Peyer's patch (tissue), 4 donors: ENCODE measurements at regions not wholly inside any gene's neighbourhood (a gene's known extent, or its start where the extent isn't known, plus 50 kb on each side); places are given as distances from the start of the nearest gene placed in this dataset.

Experiments used
- DNase-seq, 3 donors: peaks; one replicate each; pipeline ENCODE4 v3.0.0-alpha.2; 2017 to 2019
- H3K27ac ChIP-seq, 4 donors: fragments of 200-600 bp; sonication (generic); one replicate each; pipeline ENCODE4 v1.5.1; 2016 to 2019
- H3K27me3 ChIP-seq, 2 donors: fragments of 200-600 bp; sonication (generic); one replicate each; pipeline ENCODE4 v1.5.1; 2019
- H3K36me3 ChIP-seq, 3 donors: fragments of 200-600 bp; sonication (generic); one replicate each; pipeline ENCODE4 v1.5.1; 2016 to 2019
- H3K4me1 ChIP-seq, 4 donors: fragments of 200-600 bp; sonication (generic); one replicate each; pipeline ENCODE4 v1.5.1; 2016 to 2019
- H3K4me3 ChIP-seq, 4 donors: fragments of 200-600 bp; sonication (generic); 1 replicate in 3 of 4; 2 replicates in 1 of 4; pipeline ENCODE4 v1.5.1; 2016 to 2019; ENCODE audit warnings: mild to moderate bottlenecking in 1 of 4
- H3K9me3 ChIP-seq, 4 donors: fragments of 200-600 bp; sonication (generic); one replicate each; pipeline ENCODE4 v1.5.1; 2016 to 2019; ENCODE audit warnings: mild to moderate bottlenecking in 1 of 4
- POLR2A ChIP-seq, 2 donors: fragments of 450-650 bp; IDR thresholded peaks; one replicate each; pipeline ENCODE4 v1.5.1; 2017; ENCODE audit warnings: antibody characterized with exemption in 2 of 2, mild to moderate bottlenecking in 2 of 2, moderate library complexity in 2 of 2
- TF ChIP-seq, protein P1 (sequence below), 6 experiments: fragments of 450-650 bp in 4 of 6; fragments of 200-600 bp in 2 of 6; sonication (generic) in 1 of 6; IDR thresholded peaks; one replicate each; pipeline ENCODE4 v1.5.1; 2017 to 2019; ENCODE audit warnings: antibody characterized with exemption in 6 of 6, mild to moderate bottlenecking in 3 of 6, moderate library complexity in 1 of 6

DNA sequence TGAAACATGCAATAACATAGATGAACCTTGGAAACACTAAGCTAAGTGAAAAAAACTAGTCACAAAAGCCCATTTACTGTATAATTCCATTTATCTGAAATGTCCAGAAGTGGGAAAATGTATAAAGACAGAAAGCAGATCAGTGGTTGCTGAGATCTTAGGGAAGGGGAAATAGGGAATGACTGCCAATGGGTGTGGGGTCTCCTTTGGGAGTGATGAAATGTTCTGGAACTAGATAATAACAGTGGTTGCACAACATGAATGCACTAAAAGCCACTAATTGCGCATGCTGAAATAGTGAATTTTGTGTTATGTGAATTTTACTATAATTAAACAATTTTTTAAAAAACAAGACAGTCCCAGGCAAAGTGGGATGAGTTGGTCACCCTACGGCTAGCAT is 472.8 kb downstream of the CCDC171 start:
- no peak overlapping the region for H3K27ac ChIP-seq
- H3K27me3 ChIP-seq = no peaks in the 10 kb centered on the region
- H3K9me3 ChIP-seq = no peaks in the 10 kb centered on the region
- no peaks in the 10 kb centered on the region for H3K4me1 ChIP-seq
- no peak overlapping the region for H3K4me3 ChIP-seq
- H3K36me3 ChIP-seq = no peaks in the 10 kb centered on the region
- DNase-seq = no peak
- no peak for TF ChIP-seq POLR2A (IDR thresholded peaks at IDR 0.05)

DNA sequence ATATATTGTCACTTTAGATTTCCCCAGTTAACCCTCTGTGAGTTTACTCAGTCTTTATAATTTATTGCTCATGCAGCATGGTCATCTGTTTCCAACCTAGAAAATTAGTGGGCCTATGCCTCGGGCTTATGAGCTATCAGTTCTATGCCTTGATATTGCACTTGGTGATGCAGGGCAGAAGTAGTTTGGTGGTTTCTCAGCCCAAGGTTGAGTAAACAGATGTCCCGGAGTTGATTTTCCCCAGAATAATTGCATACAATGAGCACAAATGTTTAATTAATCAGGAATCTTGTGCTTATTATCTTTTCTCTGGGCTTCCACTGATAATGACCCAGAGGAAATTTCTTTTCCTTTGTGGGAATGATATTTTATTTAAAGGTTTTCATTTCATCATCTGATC is 474.0 kb downstream of the CCDC171 start:
- H3K27me3 ChIP-seq = no peaks in the 10 kb centered on the region
- H3K27ac ChIP-seq = no peak overlapping the region
- H3K36me3 ChIP-seq = no peaks in the 10 kb centered on the region
- no peak for DNase-seq
- H3K9me3 ChIP-seq = no peaks in the 10 kb centered on the region
- TF ChIP-seq, protein P1, sequence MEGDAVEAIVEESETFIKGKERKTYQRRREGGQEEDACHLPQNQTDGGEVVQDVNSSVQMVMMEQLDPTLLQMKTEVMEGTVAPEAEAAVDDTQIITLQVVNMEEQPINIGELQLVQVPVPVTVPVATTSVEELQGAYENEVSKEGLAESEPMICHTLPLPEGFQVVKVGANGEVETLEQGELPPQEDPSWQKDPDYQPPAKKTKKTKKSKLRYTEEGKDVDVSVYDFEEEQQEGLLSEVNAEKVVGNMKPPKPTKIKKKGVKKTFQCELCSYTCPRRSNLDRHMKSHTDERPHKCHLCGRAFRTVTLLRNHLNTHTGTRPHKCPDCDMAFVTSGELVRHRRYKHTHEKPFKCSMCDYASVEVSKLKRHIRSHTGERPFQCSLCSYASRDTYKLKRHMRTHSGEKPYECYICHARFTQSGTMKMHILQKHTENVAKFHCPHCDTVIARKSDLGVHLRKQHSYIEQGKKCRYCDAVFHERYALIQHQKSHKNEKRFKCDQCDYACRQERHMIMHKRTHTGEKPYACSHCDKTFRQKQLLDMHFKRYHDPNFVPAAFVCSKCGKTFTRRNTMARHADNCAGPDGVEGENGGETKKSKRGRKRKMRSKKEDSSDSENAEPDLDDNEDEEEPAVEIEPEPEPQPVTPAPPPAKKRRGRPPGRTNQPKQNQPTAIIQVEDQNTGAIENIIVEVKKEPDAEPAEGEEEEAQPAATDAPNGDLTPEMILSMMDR (IDR thresholded peaks at IDR 0.05) = no peak
- TF ChIP-seq POLR2A (IDR thresholded peaks at IDR 0.05) = no peak
- no peak overlapping the region for H3K4me3 ChIP-seq
- H3K4me1 ChIP-seq = no peaks in the 10 kb centered on the region

DNA sequence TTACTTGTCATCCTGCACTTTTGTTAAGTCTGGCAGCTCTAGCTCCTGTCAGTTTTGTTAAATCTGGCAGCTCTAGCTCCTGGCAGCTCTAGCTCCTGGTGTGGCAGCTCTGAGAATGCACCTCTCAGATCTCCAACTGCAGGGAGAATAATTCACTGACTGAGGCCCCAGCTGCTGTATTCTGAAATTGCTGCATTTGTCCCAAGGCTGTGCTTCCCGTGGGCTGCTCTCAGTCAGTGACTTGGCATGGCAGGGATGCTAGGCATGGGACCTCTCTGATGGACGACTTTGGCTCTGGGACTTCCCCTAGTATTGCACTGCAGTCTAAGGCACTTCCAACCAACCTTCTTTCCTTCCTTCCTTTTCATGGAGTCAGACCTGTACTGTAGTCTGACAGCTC is 475.7 kb downstream of the CCDC171 start:
- H3K36me3 ChIP-seq = no peaks in the 10 kb centered on the region
- no peak for TF ChIP-seq POLR2A (IDR thresholded peaks at IDR 0.05)
- TF ChIP-seq, protein P1 (IDR thresholded peaks at IDR 0.05) = no peak

DNA sequence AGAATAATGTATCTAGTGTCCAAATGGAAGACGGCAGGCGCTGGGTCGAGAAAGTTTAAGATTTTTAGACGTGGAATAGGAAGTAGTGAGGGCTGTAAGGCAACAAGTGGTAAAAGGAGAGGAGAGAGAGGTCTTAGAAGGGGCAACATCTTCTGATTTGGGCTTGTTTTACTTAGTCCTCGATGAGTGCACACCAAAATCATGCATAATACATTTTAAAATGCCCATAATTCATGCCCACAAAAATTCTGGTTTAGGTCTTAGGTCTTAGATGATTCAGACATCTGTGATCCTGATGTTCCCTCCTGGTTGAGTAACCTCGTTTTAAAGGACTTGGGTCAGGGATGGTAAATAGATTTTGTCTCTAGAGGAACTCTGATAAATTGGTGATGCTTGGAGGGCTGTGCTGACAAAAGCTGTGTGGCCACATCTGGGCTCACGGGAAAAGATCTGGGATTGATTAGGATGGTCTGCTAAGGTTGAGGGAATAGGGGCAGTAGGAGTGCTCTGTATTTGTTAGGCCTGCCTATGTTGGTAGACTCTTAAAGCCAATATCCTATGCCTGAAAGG is 476.3 kb downstream of the CCDC171 start:
- Histone ChIP-seq H3K27me3 (no peaks in the 10 kb centered on the region), H3K9me3 (no peaks in the 10 kb centered on the region), H3K4me1 (no peaks in the 10 kb centered on the region), H3K4me3 (no peak overlapping the region), H3K36me3 (no peaks in the 10 kb centered on the region), H3K27ac (no peak overlapping the region)
- no peak for DNase-seq
- TF ChIP-seq POLR2A (IDR thresholded peaks at IDR 0.05) = no peak
- TF ChIP-seq, protein P1 (IDR thresholded peaks at IDR 0.05) = no peak

More for the DNA sequence above, 475.7 kb downstream of the CCDC171 start:
- DNase-seq = no peak
- Histone ChIP-seq H3K9me3 (no peaks in the 10 kb centered on the region), H3K27ac (no peak overlapping the region), H3K4me1 (no peaks in the 10 kb centered on the region), H3K27me3 (no peaks in the 10 kb centered on the region), H3K4me3 (no peak overlapping the region)

DNA sequence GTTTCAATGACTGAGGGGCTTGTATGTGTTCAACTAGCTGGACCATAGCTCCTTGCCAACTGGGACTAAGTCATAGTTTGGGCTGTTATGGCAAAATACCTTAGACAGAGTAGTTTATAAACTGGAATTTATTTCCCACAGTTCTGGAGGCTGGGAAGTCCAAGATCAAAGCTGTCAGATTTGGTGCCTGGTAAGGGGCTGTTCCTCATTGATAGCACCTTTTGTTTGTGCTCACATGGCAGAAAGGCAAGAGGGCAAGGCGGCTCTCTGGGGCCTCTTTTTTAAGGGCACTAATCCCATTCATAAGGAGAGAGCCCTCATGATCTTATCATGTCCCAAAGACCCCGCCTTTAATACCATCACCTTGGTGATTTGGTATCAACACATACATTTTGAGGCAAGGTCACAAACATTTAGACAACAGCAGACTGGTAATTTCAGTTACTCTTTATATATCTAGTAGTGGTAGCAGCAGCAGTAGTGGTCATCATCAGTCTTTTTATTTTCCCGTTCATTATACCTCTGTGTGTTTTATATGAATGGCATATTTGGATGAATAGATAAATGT is 477.0 kb downstream of the CCDC171 start:
- H3K27ac ChIP-seq = no peak overlapping the region
- no peaks in the 10 kb centered on the region for H3K36me3 ChIP-seq
- no peaks in the 10 kb centered on the region for H3K4me1 ChIP-seq
- H3K4me3 ChIP-seq = no peak overlapping the region
- DNase-seq = no peak
- no peaks in the 10 kb centered on the region for H3K27me3 ChIP-seq
- TF ChIP-seq, protein P1 (IDR thresholded peaks at IDR 0.05) = no peak
- no peak for TF ChIP-seq POLR2A (IDR thresholded peaks at IDR 0.05)
- no peaks in the 10 kb centered on the region for H3K9me3 ChIP-seq

DNA sequence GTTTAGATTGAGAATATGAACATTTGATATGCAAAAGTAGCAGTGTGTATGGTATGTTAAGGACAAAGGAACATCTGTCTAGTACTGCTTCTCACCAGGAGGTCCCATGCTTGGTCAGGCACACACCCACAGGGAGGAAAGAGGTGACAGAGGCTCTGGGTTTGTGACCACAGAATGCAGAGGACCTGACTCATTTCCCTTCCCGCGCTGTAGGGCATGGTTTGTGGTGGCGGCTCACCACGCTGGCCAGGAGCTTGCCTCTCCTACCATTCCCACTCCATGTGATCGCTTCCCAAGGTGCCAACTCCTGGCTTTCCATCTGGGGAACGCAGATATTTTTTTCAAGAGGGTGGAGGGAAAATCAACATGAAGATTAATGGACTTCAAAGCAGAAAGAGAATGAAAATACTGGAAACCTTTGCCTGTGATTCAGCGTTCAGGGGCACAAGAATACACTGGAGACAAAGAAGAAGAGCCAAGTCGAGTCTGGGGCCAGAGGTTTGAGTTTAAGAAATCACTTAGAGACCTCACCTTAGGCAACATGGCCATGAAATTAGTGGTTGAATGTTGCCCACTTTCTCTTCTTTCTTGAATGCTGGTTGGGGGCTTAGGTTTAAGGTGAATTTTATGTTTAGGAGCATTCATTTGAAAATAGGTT is 477.8 kb downstream of the CCDC171 start:
- no peak overlapping the region for H3K4me3 ChIP-seq
- H3K9me3 ChIP-seq = no peaks in the 10 kb centered on the region
- no peaks in the 10 kb centered on the region for H3K4me1 ChIP-seq
- H3K36me3 ChIP-seq = no peaks in the 10 kb centered on the region
- no peak overlapping the region for H3K27ac ChIP-seq
- DNase-seq = no peak
- H3K27me3 ChIP-seq = no peaks in the 10 kb centered on the region
- TF ChIP-seq, protein P1 (IDR thresholded peaks at IDR 0.05) = no peak
- TF ChIP-seq POLR2A (IDR thresholded peaks at IDR 0.05) = no peak
